H1 (cell line): ENCODE measurements at regions not wholly inside any gene's neighbourhood (a gene's known extent, or its start where the extent isn't known, plus 50 kb on each side); places are given as distances from the start of the nearest gene placed in this dataset.

Source experiments
- CTCF ChIA-PET: fragments of 300-600 bp; sonication (Branson Sonifier 250); formaldehyde crosslinking; loops from one replicate; lab custom pipeline; 2021; ENCODE audit not compliant: partially characterized antibody; lab: Charles Lee
- POLR2A ChIA-PET: fragments of 300-600 bp; sonication (Branson Sonifier 250); formaldehyde crosslinking; loops from one replicate; lab custom pipeline; 2021; ENCODE audit warnings: inconsistent platforms; ENCODE audit not compliant: partially characterized antibody; lab: Charles Lee
- DNase-seq, 2 experiments: peaks; one replicate each; pipeline versions ENCODE4 v3.0.0 to v3.0.0-alpha.2; 2010 to 2022; ENCODE audit warnings: low spot score in 2 of 2, low read depth in 1 of 2, mixed read lengths in 1 of 2
- FAIRE-seq: peaks from 2 replicates; lab custom pipeline; 2011; peaks lifted over from hg19 to GRCh38; lab: Jason Lieb, UNC
- H2AFZ ChIP-seq: 2 replicates; pipeline ENCODE4 v1.8.1; 2012; ENCODE audit warnings: low read length, inconsistent platforms
- H2AK5ac ChIP-seq: 2 replicates; pipeline ENCODE4 v1.6.1; 2013; ENCODE audit warnings: low read depth, low read length
- H2BK120ac ChIP-seq: replicated peaks from 2 replicates; pipeline ENCODE3; 2013; ENCODE audit warnings: low read depth, low read length, inconsistent platforms
- H2BK12ac ChIP-seq: 2 replicates; pipeline ENCODE4 v1.6.1; 2013; ENCODE audit warnings: low read depth, low read length
- H2BK15ac ChIP-seq: 2 replicates; pipeline ENCODE4 v1.6.1; 2013; ENCODE audit warnings: low read length
- H2BK20ac ChIP-seq: 2 replicates; pipeline ENCODE4 v1.6.1; 2013; ENCODE audit warnings: low read length
- H2BK5ac ChIP-seq: 2 replicates; pipeline ENCODE4 v1.6.1; 2013; ENCODE audit warnings: low read depth, low read length
- H3K14ac ChIP-seq: 2 replicates; pipeline ENCODE4 v1.6.1; 2013; ENCODE audit warnings: inconsistent platforms; ENCODE audit not compliant: insufficient read length
- H3K18ac ChIP-seq: 2 replicates; pipeline ENCODE4 v1.6.1; 2013; ENCODE audit warnings: low read length; ENCODE audit errors: extremely low read depth
- H3K23ac ChIP-seq: 2 replicates; pipeline ENCODE4 v1.6.1; 2013; ENCODE audit warnings: inconsistent platforms; ENCODE audit not compliant: insufficient read length
- H3K23me2 ChIP-seq: 2 replicates; pipeline ENCODE4 v1.6.1; 2013; ENCODE audit warnings: low read depth, low read length
- H3K27ac ChIP-seq: 2 replicates; pipeline ENCODE4 v1.6.1; 2011; ENCODE audit warnings: low read depth, low read length, inconsistent platforms
- H3K27me3 ChIP-seq, 4 experiments: replicated peaks in 1 of 4; 1 replicate in 1 of 4; 2 replicates in 3 of 4; pipeline versions ENCODE4 v1.6.1 to v1.8.1; 2011 to 2013; ENCODE audit warnings: low read length in 3 of 4, mild to moderate bottlenecking in 3 of 4, inconsistent platforms in 2 of 4, mixed read lengths in 2 of 4, moderate library complexity in 1 of 4; ENCODE audit not compliant: control insufficient read depth in 3 of 4, insufficient read depth in 3 of 4; ENCODE audit errors: extremely low read depth in 1 of 4
- H3K36me3 ChIP-seq, 4 experiments: 2 replicates each; pipeline versions ENCODE4 v1.6.1 to v1.8.1; 2011 to 2013; ENCODE audit warnings: mild to moderate bottlenecking in 4 of 4, low read length in 3 of 4, moderate library complexity in 2 of 4, control low read depth in 1 of 4, inconsistent platforms in 1 of 4; ENCODE audit not compliant: insufficient read depth in 4 of 4, control insufficient read depth in 2 of 4
- H3K4ac ChIP-seq: replicated peaks from 2 replicates; pipeline ENCODE3; 2013; ENCODE audit warnings: low read length, low read depth, mixed read lengths, inconsistent platforms; ENCODE audit not compliant: insufficient read length
- H3K4me1 ChIP-seq, 4 experiments: replicated peaks in 1 of 4; 1 replicate in 1 of 4; 2 replicates in 3 of 4; pipeline versions ENCODE4 v1.6.1 to v1.8.1; 2011 to 2013; ENCODE audit warnings: low read length in 3 of 4, inconsistent platforms in 2 of 4, mixed read lengths in 1 of 4; ENCODE audit not compliant: insufficient read depth in 4 of 4, control insufficient read depth in 3 of 4
- H3K4me2 ChIP-seq, 2 experiments: 2 replicates each; pipeline versions ENCODE4 v1.6.1 to v1.8.1; 2011 to 2013; ENCODE audit warnings: low read depth in 2 of 2, low read length in 2 of 2, control low read depth in 1 of 2, inconsistent platforms in 1 of 2, mild to moderate bottlenecking in 1 of 2; ENCODE audit not compliant: insufficient read depth in 1 of 2
- H3K4me3 ChIP-seq, 4 experiments: fragments of 200-600, 300-600 bp in 1 of 4; sonication (generic), shearing (Covaris generic), sonication (Bioruptor Twin) in 1 of 4; 2 replicates each; pipeline versions ENCODE4 v1.5.1 to v1.8.1; 2011 to 2016; ENCODE audit warnings: low read length in 4 of 4, low read depth in 3 of 4, control low read depth in 2 of 4, inconsistent platforms in 2 of 4, mild to moderate bottlenecking in 2 of 4, mixed read lengths in 1 of 4, moderate library complexity in 1 of 4; ENCODE audit not compliant: insufficient read depth in 2 of 4; ENCODE audit errors: extremely low read depth in 1 of 4
- H3K56ac ChIP-seq: replicated peaks from 2 replicates; pipeline ENCODE3; 2013; ENCODE audit warnings: low read depth, mild to moderate bottlenecking, mixed read lengths, low read length, inconsistent platforms; ENCODE audit not compliant: insufficient read length
- H3K79me1 ChIP-seq: 2 replicates; pipeline ENCODE4 v1.6.1; 2013; ENCODE audit warnings: low read depth, low read length, control low read depth
- H3K79me2 ChIP-seq, 2 experiments: 2 replicates each; pipeline versions ENCODE4 v1.6.1 to v1.8.1; 2012 to 2013; ENCODE audit warnings: low read length in 2 of 2, mild to moderate bottlenecking in 2 of 2, inconsistent platforms in 1 of 2; ENCODE audit not compliant: insufficient read depth in 2 of 2, control insufficient read depth in 1 of 2
- H3K9ac ChIP-seq, 4 experiments: replicated peaks in 1 of 4; 1 replicate in 1 of 4; 2 replicates in 3 of 4; pipeline versions ENCODE4 v1.6.1 to v1.8.1; 2011 to 2013; ENCODE audit warnings: low read depth in 3 of 4, low read length in 3 of 4, control low read depth in 2 of 4, mild to moderate bottlenecking in 2 of 4, moderate library complexity in 2 of 4, inconsistent platforms in 1 of 4; ENCODE audit errors: extremely low read depth in 1 of 4
- H3K9me3 ChIP-seq, 2 experiments: 2 replicates each; pipeline versions ENCODE4 v1.6.1 to v1.8.1; 2012 to 2013; ENCODE audit warnings: mild to moderate bottlenecking in 2 of 2, moderate library complexity in 2 of 2, control low read depth in 1 of 2, inconsistent platforms in 1 of 2, low read depth in 1 of 2, low read length in 1 of 2, mixed read lengths in 1 of 2; ENCODE audit not compliant: insufficient read depth in 2 of 2
- H4K20me1 ChIP-seq, 2 experiments: replicated peaks in 1 of 2; 2 replicates each; pipeline versions ENCODE3 to v1.8.1; 2011 to 2013; ENCODE audit warnings: inconsistent platforms in 2 of 2, low read length in 2 of 2, mild to moderate bottlenecking in 1 of 2; ENCODE audit not compliant: insufficient read depth in 2 of 2, control insufficient read depth in 1 of 2
- H4K5ac ChIP-seq: 2 replicates; pipeline ENCODE4 v1.6.1; 2013; ENCODE audit warnings: low read length, low read depth, mixed read lengths, inconsistent platforms; ENCODE audit not compliant: insufficient read length
- H4K8ac ChIP-seq: 2 replicates; pipeline ENCODE4 v1.8.0; 2013; ENCODE audit warnings: mild to moderate bottlenecking, moderate library complexity, low read length, inconsistent platforms; ENCODE audit not compliant: insufficient read depth; ENCODE audit errors: extremely low read depth
- H4K91ac ChIP-seq: replicated peaks from 2 replicates; pipeline ENCODE3; 2013; ENCODE audit warnings: low read length, mixed read lengths, inconsistent platforms; ENCODE audit not compliant: insufficient read length
- ASH2L ChIP-seq: fragments of 200-600, 300-600 bp; sonication (generic); IDR thresholded peaks from one replicate; pipeline ENCODE4 v1.7.1; 2017; ENCODE audit warnings: low read length
- CBX5 ChIP-seq: fragments of 300-800, 300-1000 bp; sonication (generic); IDR thresholded peaks from 2 replicates; pipeline ENCODE4 v1.7.1; 2016; ENCODE audit warnings: antibody characterized with exemption, low read length, low read depth
- CHD1 ChIP-seq: IDR thresholded peaks from 2 replicates; pipeline ENCODE4 v1.6.1; 2012; ENCODE audit warnings: low read depth, low read length, improper control_type of control experiment
- CREB1 ChIP-seq: IDR thresholded peaks from 2 replicates; pipeline ENCODE4 v1.6.1; 2012; ENCODE audit warnings: inconsistent platforms
- FOSL1 ChIP-seq: IDR thresholded peaks from 2 replicates; pipeline ENCODE4 v1.6.1; 2011; ENCODE audit warnings: mild to moderate bottlenecking, low read depth, low read length, moderate library complexity; ENCODE audit not compliant: insufficient read depth
- GABPA ChIP-seq: IDR thresholded peaks from 2 replicates; pipeline ENCODE4 v1.6.1; 2011; ENCODE audit warnings: mild to moderate bottlenecking, low read length, moderate library complexity, borderline replicate concordance; ENCODE audit not compliant: insufficient read depth
- GTF2F1 ChIP-seq: IDR thresholded peaks from 2 replicates; pipeline ENCODE4 v1.6.1; 2012; ENCODE audit warnings: low read depth, low read length, improper control_type of control experiment, borderline replicate concordance
- NANOG ChIP-seq: IDR thresholded peaks from 2 replicates; pipeline ENCODE4 v1.6.1; 2011; ENCODE audit warnings: low read length, low read depth, mild to moderate bottlenecking, inconsistent platforms; ENCODE audit not compliant: insufficient read depth, poor library complexity, severe bottlenecking
- NRF1 ChIP-seq: IDR thresholded peaks from 2 replicates; pipeline ENCODE4 v1.6.1; 2011; ENCODE audit warnings: mild to moderate bottlenecking, low read depth, low read length, improper control_type of control experiment
- RXRA ChIP-seq: IDR thresholded peaks from 2 replicates; pipeline ENCODE4 v1.6.1; 2011; ENCODE audit warnings: low read depth, mild to moderate bottlenecking, low read length, moderate library complexity; ENCODE audit not compliant: insufficient read depth
- SAP30 ChIP-seq: fragments of 300-600 bp; sonication (generic); IDR thresholded peaks from 2 replicates; pipeline ENCODE4 v1.7.1; 2012; ENCODE audit warnings: low read length, moderate library complexity, mild to moderate bottlenecking, inconsistent platforms; ENCODE audit not compliant: insufficient read depth, insufficient replicate concordance
- SIRT6 ChIP-seq: IDR thresholded peaks from one replicate; pipeline ENCODE4 v1.7.1; 2012; ENCODE audit warnings: low read length, inconsistent platforms
- TCF12 ChIP-seq: IDR thresholded peaks from 2 replicates; pipeline ENCODE4 v1.6.1; 2011; ENCODE audit warnings: low read depth, mild to moderate bottlenecking, low read length
- TEAD4 ChIP-seq: IDR thresholded peaks from 2 replicates; pipeline ENCODE4 v1.6.1; 2012; ENCODE audit warnings: low read depth, low read length, inconsistent platforms, mixed read lengths
- WGBS, 2 experiments: shearing (Covaris generic) in 1 of 2; methylation state at CpG; one replicate each; pipeline versions ENCODE4 v1.1.6 to v1.1.7; 2013 to 2015; ENCODE audit warnings: low lambda C conversion rate in 2 of 2, mixed read lengths in 2 of 2, inconsistent platforms in 1 of 2, low coverage in 1 of 2, missing lambda C conversion rate in 1 of 2; ENCODE audit not compliant: insufficient replicate concordance in 2 of 2, insufficient coverage in 1 of 2, insufficient read length in 1 of 2; ENCODE audit errors: extremely low coverage in 1 of 2, missing lambda C conversion rate in 1 of 2; 5-methylcytosine and 5-hydroxymethylcytosine counted together
- TF ChIP-seq, protein P1 (sequence below): IDR thresholded peaks from 2 replicates; pipeline ENCODE4 v1.6.1; 2012; ENCODE audit warnings: inconsistent platforms

DNA sequence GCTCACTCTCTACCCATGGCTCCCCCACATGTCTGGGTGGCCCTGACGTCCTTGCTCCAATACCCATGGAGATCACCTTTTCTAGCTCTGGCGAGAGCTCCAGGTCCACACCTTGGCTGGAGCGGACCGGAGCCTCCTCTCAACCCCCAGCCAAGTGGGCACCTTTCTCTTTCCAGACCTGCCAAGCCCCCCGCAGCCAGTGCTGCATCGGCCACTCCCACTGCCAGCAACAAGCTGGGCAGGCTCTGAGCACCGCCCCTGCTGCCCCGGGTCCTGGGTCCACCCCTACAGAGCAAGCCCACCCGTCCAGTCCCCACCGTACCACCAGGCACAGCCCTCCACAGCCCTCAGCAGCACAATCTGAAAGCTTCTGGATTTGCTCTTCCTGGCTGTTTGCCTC lies 98.2 kb upstream of the C14orf180 start:
- no peak overlapping the region for H3K18ac ChIP-seq
- H3K4me2 ChIP-seq, result no peak overlapping the region
- no peaks in the 10 kb centered on the region for H3K79me1 ChIP-seq
- DNase-seq, result peak in 1 of 2 experiments; percentile 17
- H3K4me1 ChIP-seq, result peaks cover 0 to 3% (median 0%) of the 10 kb centered on the region in 4 experiments; a peak in 1 of 7 replicates
- no peaks in the 10 kb centered on the region for H3K23me2 ChIP-seq
- H2BK12ac ChIP-seq, result no peak overlapping the region
- H4K5ac ChIP-seq, result no peak overlapping the region
- no peak overlapping the region for H4K91ac ChIP-seq
- H2BK20ac ChIP-seq, result no peak overlapping the region
- FAIRE-seq, result no peak
- H4K8ac ChIP-seq, result no peak overlapping the region
- no peak overlapping the region for H3K23ac ChIP-seq
- no peak overlapping the region for H3K4ac ChIP-seq
- H2AFZ ChIP-seq, result no peak overlapping the region
- ChIA-PET CTCF (interaction anchor here (0.8 kb wide), 1 partner anchor 20 kb away, joined by 3 read pairs; no protein-coding TSS in a partner anchor), POLR2A (no interaction called here)
- H3K79me2 ChIP-seq, result no peaks in the 10 kb centered on the region
- H2BK5ac ChIP-seq, result no peak overlapping the region
- H3K14ac ChIP-seq, result no peak overlapping the region
- no peak overlapping the region for H3K56ac ChIP-seq
- H3K27ac ChIP-seq, result no peak overlapping the region
- no peaks in the 10 kb centered on the region; a peak in 1 of 7 replicates for H3K27me3 ChIP-seq
- no peak overlapping the region for H2BK120ac ChIP-seq
- WGBS, 2 experiments, result 97% methylated on average over 10 of the region's 10 CpGs; no CpG with 5 or more reads in 1 of the 2 experiments
- peaks cover 15 to 16% of the 10 kb centered on the region in 2 experiments for H3K9me3 ChIP-seq
- no peak overlapping the region for H3K4me3 ChIP-seq
- H2AK5ac ChIP-seq, result no peak overlapping the region
- H4K20me1 ChIP-seq, result no peaks in the 10 kb centered on the region
- no peak overlapping the region for H2BK15ac ChIP-seq
- H3K9ac ChIP-seq, result no peak overlapping the region
- H3K36me3 ChIP-seq, result no peaks in the 10 kb centered on the region; a peak in 1 of 8 replicates
- TF ChIP-seq TEAD4 (no peak), SAP30 (no peak), SIRT6 (no peak), FOSL1 (no peak), CREB1 (no peak), CBX5 (no peak), GTF2F1 (no peak), GABPA (no peak), NRF1 (no peak), RXRA (no peak), TCF12 (no peak), CHD1 (no peak), NANOG (no peak), ASH2L (no peak)
- TF ChIP-seq, protein P1, sequence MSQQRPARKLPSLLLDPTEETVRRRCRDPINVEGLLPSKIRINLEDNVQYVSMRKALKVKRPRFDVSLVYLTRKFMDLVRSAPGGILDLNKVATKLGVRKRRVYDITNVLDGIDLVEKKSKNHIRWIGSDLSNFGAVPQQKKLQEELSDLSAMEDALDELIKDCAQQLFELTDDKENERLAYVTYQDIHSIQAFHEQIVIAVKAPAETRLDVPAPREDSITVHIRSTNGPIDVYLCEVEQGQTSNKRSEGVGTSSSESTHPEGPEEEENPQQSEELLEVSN, result no peak
